GM12892 (cell line): ENCODE measurements at regions not wholly inside any gene's neighbourhood (a gene's known extent, or its start where the extent isn't known, plus 50 kb on each side); places are given as distances from the start of the nearest gene placed in this dataset.

Experiments used
- DNase-seq: peaks from one replicate; pipeline ENCODE4 v3.0.0; 2011; ENCODE audit not compliant: insufficient read length
- FAIRE-seq: peaks from 2 replicates; lab custom pipeline; 2011; peaks lifted over from hg19 to GRCh38; lab: Jason Lieb, UNC
- POLR2A ChIP-seq: IDR thresholded peaks from 2 replicates; pipeline ENCODE4 v1.6.1; 2011; ENCODE audit warnings: low read depth, low read length, control low read depth
- POLR2AphosphoS5 ChIP-seq: IDR thresholded peaks from 2 replicates; pipeline ENCODE4 v1.6.1; 2011; ENCODE audit warnings: low read depth, low read length, control low read depth
- TAF1 ChIP-seq: IDR thresholded peaks from 2 replicates; pipeline ENCODE4 v1.6.1; 2011; ENCODE audit warnings: low read depth, mild to moderate bottlenecking, control low read depth, low read length, borderline replicate concordance

GRCh38 chr2:200135082-200135481 lies 171.4 kb upstream of the SPATS2L start:
- no peak for DNase-seq
- FAIRE-seq = no peak
- TF ChIP-seq POLR2AphosphoS5 = no peak
- TF ChIP-seq TAF1 = no peak
- TF ChIP-seq POLR2A = no peak

GRCh38 chr2:200136655-200137054 lies 169.8 kb upstream of the SPATS2L start:
- DNase-seq = no peak
- no peak for TF ChIP-seq TAF1
- TF ChIP-seq POLR2A = no peak
- no peak for TF ChIP-seq POLR2AphosphoS5
- no peak for FAIRE-seq

GRCh38 chr2:200137271-200137670 lies 169.2 kb upstream of the SPATS2L start:
- FAIRE-seq (no peak), DNase-seq (no peak)
- TF ChIP-seq TAF1 = no peak
- TF ChIP-seq POLR2AphosphoS5 = no peak
- no peak for TF ChIP-seq POLR2A

GRCh38 chr2:200137691-200138090 lies 168.8 kb upstream of the SPATS2L start:
- no peak for FAIRE-seq
- TF ChIP-seq POLR2A = no peak
- TF ChIP-seq POLR2AphosphoS5 = no peak
- TF ChIP-seq TAF1 = no peak

GRCh38 chr2:200138391-200139124 lies 167.9 kb upstream of the SPATS2L start:
- no peak for FAIRE-seq
- TF ChIP-seq POLR2A (no peak), POLR2AphosphoS5 (no peak), TAF1 (no peak)
- DNase-seq = no peak

More at GRCh38 chr2:200137691-200138090, 168.8 kb upstream of the SPATS2L start:
- DNase-seq = no peak

GRCh38 chr2:200144571-200144970 lies 161.9 kb upstream of the SPATS2L start:
- FAIRE-seq (no peak), DNase-seq (no peak)
- TF ChIP-seq TAF1 (no peak), POLR2AphosphoS5 (no peak), POLR2A (no peak)

- no peak for TF ChIP-seq POLR2A
- TF ChIP-seq TAF1 = no peak
- TF ChIP-seq POLR2AphosphoS5 = no peak
- FAIRE-seq (no peak), DNase-seq (no peak)
Measured at GRCh38 chr2:200146501-200146900, 160.0 kb upstream of the SPATS2L start.

- TF ChIP-seq POLR2A (no peak), POLR2AphosphoS5 (no peak), TAF1 (no peak)
- FAIRE-seq (no peak), DNase-seq (no peak)
Measured at GRCh38 chr2:200147371-200147770, 159.1 kb upstream of the SPATS2L start.

- TF ChIP-seq POLR2A (no peak), POLR2AphosphoS5 (no peak), TAF1 (no peak)
- FAIRE-seq (no peak), DNase-seq (no peak)
Measured at GRCh38 chr2:200148366-200148765, 158.1 kb upstream of the SPATS2L start.

GRCh38 chr2:200150411-200151086 lies 155.9 kb upstream of the SPATS2L start:
- no peak for DNase-seq
- no peak for TF ChIP-seq TAF1
- FAIRE-seq = no peak

GRCh38 chr2:200155652-200156051 lies 150.8 kb upstream of the SPATS2L start:
- FAIRE-seq (no peak), DNase-seq (no peak)
- no peak for TF ChIP-seq POLR2A
- TF ChIP-seq TAF1 = no peak
- no peak for TF ChIP-seq POLR2AphosphoS5
